ENCODE measurements at regions not wholly inside any gene's neighbourhood (a gene's known extent, or its start where the extent isn't known, plus 50 kb on each side); places are given as distances from the start of the nearest gene placed in this dataset.

GRCh38 chr9:111231801-111232580 lies 98.0 kb downstream of the OR2K2 start:
- TF ChIP-seq CTCF (IDR thresholded peaks at IDR 0.05) = no peak
- no peak for TF ChIP-seq POLR2A (IDR thresholded peaks at IDR 0.05)
- no peak for TF ChIP-seq POLR2AphosphoS5 (IDR thresholded peaks at IDR 0.05; ENCODE audit: insufficient read depth in 1 of 2, low read depth in 1 of 2)
